DOHH2 (cell line): ENCODE measurements at regions not wholly inside any gene's neighbourhood (a gene's known extent, or its start where the extent isn't known, plus 50 kb on each side); places are given as distances from the start of the nearest gene placed in this dataset.

Experiments used
- EZH2phosphoT487 ChIP-seq: fragments of 200-600 bp; sonication (generic); IDR thresholded peaks from 2 replicates; pipeline ENCODE4 v1.6.1; 2017; ENCODE audit warnings: borderline replicate concordance, mild to moderate bottlenecking, antibody characterized with exemption, low read length, moderate library complexity, mixed read lengths
- TF ChIP-seq, protein P1 (sequence below): fragments of 200-600 bp; sonication (generic); IDR thresholded peaks from one replicate; pipeline ENCODE4 v1.5.1; 2014; ENCODE audit warnings: antibody characterized with exemption, mild to moderate bottlenecking, low read depth, low read length; ENCODE audit not compliant: poor library complexity, severe bottlenecking

DNA sequence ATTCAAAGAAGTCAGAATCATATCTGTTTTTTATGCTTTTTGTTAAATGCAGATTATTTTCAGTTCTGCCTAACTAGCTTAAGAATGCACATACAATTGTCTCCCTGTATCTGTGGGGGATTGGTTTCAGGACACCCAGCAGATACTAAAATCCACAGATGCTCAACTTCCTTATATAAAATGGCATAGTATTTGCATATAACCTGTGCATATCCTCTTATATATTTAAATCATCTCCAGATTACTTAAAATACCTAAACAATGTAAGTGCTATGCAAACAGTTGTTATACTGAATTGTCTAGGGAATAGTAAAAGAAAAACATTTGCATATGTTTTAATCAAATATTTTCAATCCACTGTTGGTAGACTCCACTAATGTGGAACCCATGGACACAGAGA, 279.4 kb downstream of the TMA16 start:
- TF ChIP-seq, protein P1, sequence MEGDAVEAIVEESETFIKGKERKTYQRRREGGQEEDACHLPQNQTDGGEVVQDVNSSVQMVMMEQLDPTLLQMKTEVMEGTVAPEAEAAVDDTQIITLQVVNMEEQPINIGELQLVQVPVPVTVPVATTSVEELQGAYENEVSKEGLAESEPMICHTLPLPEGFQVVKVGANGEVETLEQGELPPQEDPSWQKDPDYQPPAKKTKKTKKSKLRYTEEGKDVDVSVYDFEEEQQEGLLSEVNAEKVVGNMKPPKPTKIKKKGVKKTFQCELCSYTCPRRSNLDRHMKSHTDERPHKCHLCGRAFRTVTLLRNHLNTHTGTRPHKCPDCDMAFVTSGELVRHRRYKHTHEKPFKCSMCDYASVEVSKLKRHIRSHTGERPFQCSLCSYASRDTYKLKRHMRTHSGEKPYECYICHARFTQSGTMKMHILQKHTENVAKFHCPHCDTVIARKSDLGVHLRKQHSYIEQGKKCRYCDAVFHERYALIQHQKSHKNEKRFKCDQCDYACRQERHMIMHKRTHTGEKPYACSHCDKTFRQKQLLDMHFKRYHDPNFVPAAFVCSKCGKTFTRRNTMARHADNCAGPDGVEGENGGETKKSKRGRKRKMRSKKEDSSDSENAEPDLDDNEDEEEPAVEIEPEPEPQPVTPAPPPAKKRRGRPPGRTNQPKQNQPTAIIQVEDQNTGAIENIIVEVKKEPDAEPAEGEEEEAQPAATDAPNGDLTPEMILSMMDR, result no peak
- TF ChIP-seq EZH2phosphoT487, result no peak
